ENCODE measurements at regions not wholly inside any gene's neighbourhood (a gene's known extent, or its start where the extent isn't known, plus 50 kb on each side); places are given as distances from the start of the nearest gene placed in this dataset.

DNA sequence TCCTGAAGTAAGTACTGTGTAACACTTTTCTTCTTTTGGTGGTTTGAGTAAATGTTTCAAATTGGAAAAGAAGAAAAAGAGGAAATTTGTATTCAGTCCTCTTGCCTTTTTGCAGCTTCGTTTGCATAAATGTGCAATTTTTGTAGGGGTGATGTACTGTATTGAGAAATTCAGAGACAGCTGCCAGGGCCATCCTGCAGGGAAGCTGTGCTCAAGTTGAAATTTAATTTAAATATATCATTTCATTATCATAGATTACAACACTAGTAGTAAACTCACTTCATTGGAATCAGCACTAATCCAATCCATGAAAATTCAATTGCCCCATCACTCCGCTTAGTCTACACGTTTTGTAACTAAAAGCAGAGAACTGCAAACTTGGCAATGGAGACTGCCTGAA is 415.4 kb downstream of the DNAJB9 start:
- TF ChIP-seq, protein P1, sequence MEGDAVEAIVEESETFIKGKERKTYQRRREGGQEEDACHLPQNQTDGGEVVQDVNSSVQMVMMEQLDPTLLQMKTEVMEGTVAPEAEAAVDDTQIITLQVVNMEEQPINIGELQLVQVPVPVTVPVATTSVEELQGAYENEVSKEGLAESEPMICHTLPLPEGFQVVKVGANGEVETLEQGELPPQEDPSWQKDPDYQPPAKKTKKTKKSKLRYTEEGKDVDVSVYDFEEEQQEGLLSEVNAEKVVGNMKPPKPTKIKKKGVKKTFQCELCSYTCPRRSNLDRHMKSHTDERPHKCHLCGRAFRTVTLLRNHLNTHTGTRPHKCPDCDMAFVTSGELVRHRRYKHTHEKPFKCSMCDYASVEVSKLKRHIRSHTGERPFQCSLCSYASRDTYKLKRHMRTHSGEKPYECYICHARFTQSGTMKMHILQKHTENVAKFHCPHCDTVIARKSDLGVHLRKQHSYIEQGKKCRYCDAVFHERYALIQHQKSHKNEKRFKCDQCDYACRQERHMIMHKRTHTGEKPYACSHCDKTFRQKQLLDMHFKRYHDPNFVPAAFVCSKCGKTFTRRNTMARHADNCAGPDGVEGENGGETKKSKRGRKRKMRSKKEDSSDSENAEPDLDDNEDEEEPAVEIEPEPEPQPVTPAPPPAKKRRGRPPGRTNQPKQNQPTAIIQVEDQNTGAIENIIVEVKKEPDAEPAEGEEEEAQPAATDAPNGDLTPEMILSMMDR (IDR thresholded peaks at IDR 0.05): no peak
- no peak for TF ChIP-seq POLR2A (IDR thresholded peaks at IDR 0.05)

Measured in thyroid gland (tissue), 4 donors.